ENCODE measurements at regions not wholly inside any gene's neighbourhood (a gene's known extent, or its start where the extent isn't known, plus 50 kb on each side); places are given as distances from the start of the nearest gene placed in this dataset.

GRCh38 chr2:164429354-164429753 lies 191.9 kb downstream of the GRB14 start:
- no peak overlapping the region for H3K4me3 ChIP-seq
- intact Hi-C loops (cut with DNase I), result loop anchor here (5.0 kb wide), 1 partner anchor 1082 kb away; no protein-coding TSS in a partner anchor
- no peaks in the 10 kb centered on the region for H3K4me1 ChIP-seq (replicated peaks)
- WGBS, result 70% methylated on average over 2 of the region's 2 CpGs
- no peaks in the 10 kb centered on the region for H3K9me3 ChIP-seq
- H3K27me3 ChIP-seq (replicated peaks; ENCODE audit: insufficient read depth), result no peaks in the 10 kb centered on the region
- no peak for DNase-seq (ENCODE audit: low spot score)
- TF ChIP-seq POLR2A (IDR thresholded peaks at IDR 0.05) (no peak), POLR2AphosphoS5 (IDR thresholded peaks at IDR 0.05) (no peak)
- TF ChIP-seq, protein P1, sequence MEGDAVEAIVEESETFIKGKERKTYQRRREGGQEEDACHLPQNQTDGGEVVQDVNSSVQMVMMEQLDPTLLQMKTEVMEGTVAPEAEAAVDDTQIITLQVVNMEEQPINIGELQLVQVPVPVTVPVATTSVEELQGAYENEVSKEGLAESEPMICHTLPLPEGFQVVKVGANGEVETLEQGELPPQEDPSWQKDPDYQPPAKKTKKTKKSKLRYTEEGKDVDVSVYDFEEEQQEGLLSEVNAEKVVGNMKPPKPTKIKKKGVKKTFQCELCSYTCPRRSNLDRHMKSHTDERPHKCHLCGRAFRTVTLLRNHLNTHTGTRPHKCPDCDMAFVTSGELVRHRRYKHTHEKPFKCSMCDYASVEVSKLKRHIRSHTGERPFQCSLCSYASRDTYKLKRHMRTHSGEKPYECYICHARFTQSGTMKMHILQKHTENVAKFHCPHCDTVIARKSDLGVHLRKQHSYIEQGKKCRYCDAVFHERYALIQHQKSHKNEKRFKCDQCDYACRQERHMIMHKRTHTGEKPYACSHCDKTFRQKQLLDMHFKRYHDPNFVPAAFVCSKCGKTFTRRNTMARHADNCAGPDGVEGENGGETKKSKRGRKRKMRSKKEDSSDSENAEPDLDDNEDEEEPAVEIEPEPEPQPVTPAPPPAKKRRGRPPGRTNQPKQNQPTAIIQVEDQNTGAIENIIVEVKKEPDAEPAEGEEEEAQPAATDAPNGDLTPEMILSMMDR (IDR thresholded peaks at IDR 0.05), result no peak
- no peaks in the 10 kb centered on the region for H3K36me3 ChIP-seq
- H3K27ac ChIP-seq, result no peak overlapping the region

DNA sequence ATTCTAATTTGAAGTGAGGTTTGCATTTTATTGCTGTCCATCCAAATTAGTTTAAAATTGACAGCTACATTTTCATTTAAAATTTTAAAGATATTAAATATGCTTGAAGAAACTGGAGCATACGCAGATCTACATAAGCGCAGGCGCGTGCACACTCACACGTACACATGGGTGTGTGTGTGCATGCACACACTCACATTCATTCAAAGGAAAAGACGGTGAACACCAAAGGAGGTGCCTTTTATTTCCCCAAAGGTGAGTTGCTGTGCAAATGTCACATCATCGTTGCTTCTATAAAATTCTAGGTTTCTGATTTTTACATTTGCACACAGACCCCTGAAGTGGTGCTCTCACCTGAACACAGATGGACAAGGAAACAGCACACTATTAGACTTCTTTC lies 194.2 kb downstream of the GRB14 start:
- Histone ChIP-seq H3K27ac (no peak overlapping the region), H3K4me1 (replicated peaks) (no peaks in the 10 kb centered on the region), H3K36me3 (no peaks in the 10 kb centered on the region), H3K9me3 (no peaks in the 10 kb centered on the region), H3K27me3 (replicated peaks; ENCODE audit: insufficient read depth) (no peaks in the 10 kb centered on the region), H3K4me3 (no peak overlapping the region)
- TF ChIP-seq POLR2A (IDR thresholded peaks at IDR 0.05), result no peak
- TF ChIP-seq, protein P1 (IDR thresholded peaks at IDR 0.05), result no peak
- TF ChIP-seq POLR2AphosphoS5 (IDR thresholded peaks at IDR 0.05), result no peak
- intact Hi-C loops (cut with DNase I), result loop anchor here (5.0 kb wide), 1 partner anchor 1080 kb away; no protein-coding TSS in a partner anchor
- WGBS, result 96% methylated on average over 7 of the region's 7 CpGs
- DNase-seq (ENCODE audit: low spot score), result no peak

GRCh38 chr2:164420787-164421186 lies 200.5 kb downstream of the GRB14 start:
- WGBS, result 93% methylated on average over 5 of the region's 5 CpGs

GRCh38 chr2:164412831-164413230 lies 208.5 kb downstream of the GRB14 start:
- H3K4me1 ChIP-seq (replicated peaks), result no peaks in the 10 kb centered on the region
- no peak for TF ChIP-seq POLR2AphosphoS5 (IDR thresholded peaks at IDR 0.05)
- TF ChIP-seq, protein P1 (IDR thresholded peaks at IDR 0.05), result no peak
- TF ChIP-seq POLR2A (IDR thresholded peaks at IDR 0.05), result no peak
- no peaks in the 10 kb centered on the region for H3K9me3 ChIP-seq
- intact Hi-C loops (cut with DNase I), result no loop called here
- 88% methylated on average over 2 of the region's 2 CpGs for WGBS
- no peak overlapping the region for H3K27ac ChIP-seq
- H3K4me3 ChIP-seq, result no peak overlapping the region
- no peaks in the 10 kb centered on the region for H3K36me3 ChIP-seq
- DNase-seq (ENCODE audit: low spot score), result no peak
- no peaks in the 10 kb centered on the region for H3K27me3 ChIP-seq (replicated peaks; ENCODE audit: insufficient read depth)

More at GRCh38 chr2:164420787-164421186, 200.5 kb downstream of the GRB14 start:
- intact Hi-C loops (cut with DNase I), result no loop called here
- H3K27me3 ChIP-seq (replicated peaks; ENCODE audit: insufficient read depth), result no peaks in the 10 kb centered on the region
- DNase-seq (ENCODE audit: low spot score), result no peak
- no peaks in the 10 kb centered on the region for H3K36me3 ChIP-seq
- TF ChIP-seq POLR2AphosphoS5 (IDR thresholded peaks at IDR 0.05) (no peak), POLR2A (IDR thresholded peaks at IDR 0.05) (no peak)
- TF ChIP-seq, protein P1 (IDR thresholded peaks at IDR 0.05), result no peak
- H3K27ac ChIP-seq, result no peak overlapping the region
- no peaks in the 10 kb centered on the region for H3K9me3 ChIP-seq
- H3K4me3 ChIP-seq, result no peak overlapping the region
- H3K4me1 ChIP-seq (replicated peaks), result no peaks in the 10 kb centered on the region

GRCh38 chr2:164389411-164389810 lies 231.9 kb downstream of the GRB14 start:
- Histone ChIP-seq H3K4me3 (no peak overlapping the region), H3K27me3 (replicated peaks; ENCODE audit: insufficient read depth) (no peaks in the 10 kb centered on the region), H3K9me3 (no peaks in the 10 kb centered on the region), H3K4me1 (replicated peaks) (no peaks in the 10 kb centered on the region), H3K36me3 (no peaks in the 10 kb centered on the region), H3K27ac (no peak overlapping the region)
- intact Hi-C loops (cut with DNase I), result no loop called here
- DNase-seq (ENCODE audit: low spot score), result no peak
- TF ChIP-seq POLR2AphosphoS5 (IDR thresholded peaks at IDR 0.05) (no peak), POLR2A (IDR thresholded peaks at IDR 0.05) (no peak)
- TF ChIP-seq, protein P1 (IDR thresholded peaks at IDR 0.05), result no peak
- 91% methylated on average over 6 of the region's 6 CpGs for WGBS
